ENCODE measurements at regions not wholly inside any gene's neighbourhood (a gene's known extent, or its start where the extent isn't known, plus 50 kb on each side); places are given as distances from the start of the nearest gene placed in this dataset.

- no peak for TF ChIP-seq EZH2 (IDR thresholded peaks at IDR 0.05)
- TF ChIP-seq POLR2AphosphoS5 (IDR thresholded peaks at IDR 0.05; ENCODE audit: borderline replicate concordance, low read depth, low read length) = 0 out of 2 replicates have a peak, but pooled peaks have one; percentile 58
Observed at GRCh38 chr2:212902421-212902820, 249.0 kb downstream of the IKZF2 start.

Data from SK-N-MC (cell line).